ENCODE measurements at regions not wholly inside any gene's neighbourhood (a gene's known extent, or its start where the extent isn't known, plus 50 kb on each side); places are given as distances from the start of the nearest gene placed in this dataset.

GRCh38 chr19:29278716-29279115 is 65.8 kb upstream of the UQCRFS1 start:
- no peak for DNase-seq (ENCODE audit: low spot score)
- ATAC-seq (ENCODE audit: low FRiP score): no peak
- no peak for TF ChIP-seq CTCF (IDR thresholded peaks at IDR 0.05)

- ATAC-seq (ENCODE audit: low FRiP score) (no peak), DNase-seq (ENCODE audit: low spot score) (no peak)
- TF ChIP-seq CTCF (IDR thresholded peaks at IDR 0.05): no peak
These were observed 70.4 kb upstream of the UQCRFS1 start for GRCh38 chr19:29283366-29283765.

- TF ChIP-seq CTCF (IDR thresholded peaks at IDR 0.05): no peak
- DNase-seq (ENCODE audit: low spot score) (no peak), ATAC-seq (ENCODE audit: low FRiP score) (no peak)
These were observed 72.3 kb upstream of the UQCRFS1 start for GRCh38 chr19:29285187-29285687.

GRCh38 chr19:29285878-29286277 is 72.9 kb upstream of the UQCRFS1 start:
- no peak for TF ChIP-seq CTCF (IDR thresholded peaks at IDR 0.05)
- ATAC-seq (ENCODE audit: low FRiP score) (no peak), DNase-seq (ENCODE audit: low spot score) (no peak)

GRCh38 chr19:29287061-29287460 is 74.1 kb upstream of the UQCRFS1 start:
- no peak for TF ChIP-seq CTCF (IDR thresholded peaks at IDR 0.05)
- ATAC-seq (ENCODE audit: low FRiP score) (no peak), DNase-seq (ENCODE audit: low spot score) (no peak)

GRCh38 chr19:29288256-29288655 is 75.3 kb upstream of the UQCRFS1 start:
- no peak for TF ChIP-seq CTCF (IDR thresholded peaks at IDR 0.05)
- DNase-seq (ENCODE audit: low spot score) (no peak), ATAC-seq (ENCODE audit: low FRiP score) (no peak)

GRCh38 chr19:29289020-29289419 is 76.1 kb upstream of the UQCRFS1 start:
- ATAC-seq (ENCODE audit: low FRiP score) (no peak), DNase-seq (ENCODE audit: low spot score) (no peak)
- TF ChIP-seq CTCF (IDR thresholded peaks at IDR 0.05): no peak

All from omental fat pad (tissue), 3 donors.